ENCODE measurements at regions not wholly inside any gene's neighbourhood (a gene's known extent, or its start where the extent isn't known, plus 50 kb on each side); places are given as distances from the start of the nearest gene placed in this dataset.

GRCh38 chr1:106814418-106814817 lies 242.1 kb upstream of the PRMT6 start:
- H3K4me1 ChIP-seq (ENCODE audit: insufficient read depth, low read length, poor library complexity, severe bottlenecking), result peaks cover 18% of the 10 kb centered on the region
- H3K4me3 ChIP-seq (ENCODE audit: low read depth, low read length, poor library complexity, severe bottlenecking), result no peak overlapping the region
- BruUV-seq (replicated peaks), result no TSS peak
- H3K36me3 ChIP-seq (ENCODE audit: insufficient read depth, low read length, poor library complexity, severe bottlenecking), result no peaks in the 10 kb centered on the region
- no peak for TF ChIP-seq EZH2 (IDR thresholded peaks at IDR 0.05; ENCODE audit: borderline replicate concordance, low read depth, low read length, poor library complexity, severe bottlenecking)
- TF ChIP-seq CTCF (conservative IDR thresholded peaks at IDR 0.05; ENCODE audit: low read depth, low read length), result no peak
- POLR2A ChIA-PET (ENCODE audit: low non-redundant PET), result no interaction called here
- intact Hi-C loops (cut with micrococcal nuclease; ENCODE audit: unreplicated experiment), result no loop called here
- peak; percentile 44 for DNase-seq (ENCODE audit: low spot score)
- peaks cover 8% of the 10 kb centered on the region for H3K9me3 ChIP-seq (ENCODE audit: low read depth, low read length, poor library complexity, severe bottlenecking)
- no peaks in the 10 kb centered on the region for H3K27me3 ChIP-seq (replicated peaks; ENCODE audit: insufficient read depth, low read depth, low read length, poor library complexity)
- CTCF ChIA-PET, result no interaction called here
- H3K27ac ChIP-seq (ENCODE audit: low read depth, low read length, poor library complexity, severe bottlenecking), result no peak overlapping the region

- POLR2A ChIA-PET (ENCODE audit: low non-redundant PET), result no interaction called here
- intact Hi-C loops (cut with micrococcal nuclease; ENCODE audit: unreplicated experiment), result no loop called here
- TF ChIP-seq EZH2 (IDR thresholded peaks at IDR 0.05; ENCODE audit: borderline replicate concordance, low read depth, low read length, poor library complexity, severe bottlenecking), result no peak
- no peak for TF ChIP-seq CTCF (conservative IDR thresholded peaks at IDR 0.05; ENCODE audit: low read depth, low read length)
- H3K27ac ChIP-seq (ENCODE audit: low read depth, low read length, poor library complexity, severe bottlenecking), result no peak overlapping the region
- CTCF ChIA-PET, result no interaction called here
- no TSS peak for BruUV-seq (replicated peaks)
- peaks cover 9% of the 10 kb centered on the region for H3K9me3 ChIP-seq (ENCODE audit: low read depth, low read length, poor library complexity, severe bottlenecking)
- peaks cover 18% of the 10 kb centered on the region for H3K4me1 ChIP-seq (ENCODE audit: insufficient read depth, low read length, poor library complexity, severe bottlenecking)
- H3K27me3 ChIP-seq (replicated peaks; ENCODE audit: insufficient read depth, low read depth, low read length, poor library complexity), result no peaks in the 10 kb centered on the region
- DNase-seq (ENCODE audit: low spot score), result no peak
- H3K36me3 ChIP-seq (ENCODE audit: insufficient read depth, low read length, poor library complexity, severe bottlenecking), result no peaks in the 10 kb centered on the region
- no peak overlapping the region for H3K4me3 ChIP-seq (ENCODE audit: low read depth, low read length, poor library complexity, severe bottlenecking)
Observed at GRCh38 chr1:106817575-106817974, 238.9 kb upstream of the PRMT6 start.

GRCh38 chr1:106831511-106831910 lies 225.0 kb upstream of the PRMT6 start:
- Histone ChIP-seq H3K36me3 (ENCODE audit: insufficient read depth, low read length, poor library complexity, severe bottlenecking) (peaks cover 7% of the 10 kb centered on the region), H3K9me3 (ENCODE audit: low read depth, low read length, poor library complexity, severe bottlenecking) (peaks cover 10% of the 10 kb centered on the region), H3K27me3 (replicated peaks; ENCODE audit: insufficient read depth, low read depth, low read length, poor library complexity) (no peaks in the 10 kb centered on the region), H3K4me3 (ENCODE audit: low read depth, low read length, poor library complexity, severe bottlenecking) (no peak overlapping the region), H3K27ac (ENCODE audit: low read depth, low read length, poor library complexity, severe bottlenecking) (no peak overlapping the region), H3K4me1 (ENCODE audit: insufficient read depth, low read length, poor library complexity, severe bottlenecking) (no peaks in the 10 kb centered on the region)
- DNase-seq (ENCODE audit: low spot score), result peak; percentile 56
- TF ChIP-seq CTCF (conservative IDR thresholded peaks at IDR 0.05; ENCODE audit: low read depth, low read length) (no peak), EZH2 (IDR thresholded peaks at IDR 0.05; ENCODE audit: borderline replicate concordance, low read depth, low read length, poor library complexity, severe bottlenecking) (no peak)
- no TSS peak for BruUV-seq (replicated peaks)
- ChIA-PET POLR2A (ENCODE audit: low non-redundant PET) (no interaction called here), CTCF (no interaction called here)
- intact Hi-C loops (cut with micrococcal nuclease; ENCODE audit: unreplicated experiment), result no loop called here

Measured in A673 (cell line).